DOHH2 (cell line): ENCODE measurements at regions not wholly inside any gene's neighbourhood (a gene's known extent, or its start where the extent isn't known, plus 50 kb on each side); places are given as distances from the start of the nearest gene placed in this dataset.
"Not testable (repeated sequence)": the region's sequence is repeated elsewhere in the genome, so short reads cannot be mapped to it uniquely, and the experiment has no call there.

ENCODE experiments used
- EZH2phosphoT487 ChIP-seq: fragments of 200-600 bp; sonication (generic); IDR thresholded peaks from 2 replicates; pipeline ENCODE4 v1.6.1; 2017; ENCODE audit warnings: borderline replicate concordance, mild to moderate bottlenecking, antibody characterized with exemption, low read length, moderate library complexity, mixed read lengths
- TF ChIP-seq, protein P1 (sequence below): fragments of 200-600 bp; sonication (generic); IDR thresholded peaks from one replicate; pipeline ENCODE4 v1.5.1; 2014; ENCODE audit warnings: antibody characterized with exemption, mild to moderate bottlenecking, low read depth, low read length; ENCODE audit not compliant: poor library complexity, severe bottlenecking

GRCh38 chr1:817658-818617 is 105.8 kb upstream of the SAMD11 start:
- TF ChIP-seq, protein P1, sequence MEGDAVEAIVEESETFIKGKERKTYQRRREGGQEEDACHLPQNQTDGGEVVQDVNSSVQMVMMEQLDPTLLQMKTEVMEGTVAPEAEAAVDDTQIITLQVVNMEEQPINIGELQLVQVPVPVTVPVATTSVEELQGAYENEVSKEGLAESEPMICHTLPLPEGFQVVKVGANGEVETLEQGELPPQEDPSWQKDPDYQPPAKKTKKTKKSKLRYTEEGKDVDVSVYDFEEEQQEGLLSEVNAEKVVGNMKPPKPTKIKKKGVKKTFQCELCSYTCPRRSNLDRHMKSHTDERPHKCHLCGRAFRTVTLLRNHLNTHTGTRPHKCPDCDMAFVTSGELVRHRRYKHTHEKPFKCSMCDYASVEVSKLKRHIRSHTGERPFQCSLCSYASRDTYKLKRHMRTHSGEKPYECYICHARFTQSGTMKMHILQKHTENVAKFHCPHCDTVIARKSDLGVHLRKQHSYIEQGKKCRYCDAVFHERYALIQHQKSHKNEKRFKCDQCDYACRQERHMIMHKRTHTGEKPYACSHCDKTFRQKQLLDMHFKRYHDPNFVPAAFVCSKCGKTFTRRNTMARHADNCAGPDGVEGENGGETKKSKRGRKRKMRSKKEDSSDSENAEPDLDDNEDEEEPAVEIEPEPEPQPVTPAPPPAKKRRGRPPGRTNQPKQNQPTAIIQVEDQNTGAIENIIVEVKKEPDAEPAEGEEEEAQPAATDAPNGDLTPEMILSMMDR, result not testable (repeated sequence)
- not testable (repeated sequence) for TF ChIP-seq EZH2phosphoT487
